ENCODE measurements at regions not wholly inside any gene's neighbourhood (a gene's known extent, or its start where the extent isn't known, plus 50 kb on each side); places are given as distances from the start of the nearest gene placed in this dataset.
"Not testable (repeated sequence)": the region's sequence is repeated elsewhere in the genome, so short reads cannot be mapped to it uniquely, and the experiment has no call there.

DNA sequence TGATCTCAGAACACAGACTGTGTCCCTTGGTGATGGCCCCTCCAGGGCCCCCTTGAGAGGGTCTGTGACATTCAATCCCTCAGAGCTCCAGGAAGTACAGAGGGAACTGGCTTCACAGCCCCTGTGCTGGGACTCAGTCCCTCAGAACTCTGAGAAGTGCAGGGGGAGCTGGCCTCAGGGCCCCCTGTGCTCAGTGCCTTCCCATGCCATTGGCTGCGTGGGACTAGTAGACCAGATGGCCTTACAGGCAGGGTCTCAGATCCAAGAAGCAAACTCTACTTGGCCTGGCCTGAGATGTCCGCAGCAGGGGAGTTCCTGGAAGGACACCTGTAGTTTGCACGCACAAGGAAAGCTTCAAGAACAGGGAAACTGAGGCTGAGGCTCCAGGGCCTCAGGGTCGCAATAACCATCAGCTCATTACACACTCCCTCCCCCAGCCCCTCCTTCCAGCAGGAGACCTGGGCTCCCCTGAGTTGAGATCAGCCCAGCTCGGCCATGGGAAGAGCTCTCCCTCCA is 138.4 kb downstream of the BRD1 start:
- H3K9me3 ChIP-seq (ENCODE audit: control insufficient read depth in 5 of 5, low read length in 5 of 5) = peaks cover 0 to 9% (median 4%) of the 10 kb centered on the region in 5 donors
- H3K27me3 ChIP-seq (ENCODE audit: control insufficient read depth in 5 of 5, insufficient read depth in 4 of 5, low read length in 5 of 5) = peaks cover 5 to 44% (median 36%) of the 10 kb centered on the region in 5 donors
- no peak overlapping the region for H3K27ac ChIP-seq (ENCODE audit: low read depth, low read length)
- no peak overlapping the region for H3K4me3 ChIP-seq (ENCODE audit: low read depth in 1 of 5, low read length in 5 of 5)
- H3K4me1 ChIP-seq (ENCODE audit: control insufficient read depth in 5 of 5, insufficient read depth in 5 of 5, low read length in 5 of 5) = no peaks in the 10 kb centered on the region
- no peaks in the 10 kb centered on the region for H3K36me3 ChIP-seq (ENCODE audit: control insufficient read depth in 5 of 5, insufficient read depth in 5 of 5, low read length in 5 of 5)
- H3K9ac ChIP-seq (ENCODE audit: low read length in 5 of 5) = no peak overlapping the region

DNA sequence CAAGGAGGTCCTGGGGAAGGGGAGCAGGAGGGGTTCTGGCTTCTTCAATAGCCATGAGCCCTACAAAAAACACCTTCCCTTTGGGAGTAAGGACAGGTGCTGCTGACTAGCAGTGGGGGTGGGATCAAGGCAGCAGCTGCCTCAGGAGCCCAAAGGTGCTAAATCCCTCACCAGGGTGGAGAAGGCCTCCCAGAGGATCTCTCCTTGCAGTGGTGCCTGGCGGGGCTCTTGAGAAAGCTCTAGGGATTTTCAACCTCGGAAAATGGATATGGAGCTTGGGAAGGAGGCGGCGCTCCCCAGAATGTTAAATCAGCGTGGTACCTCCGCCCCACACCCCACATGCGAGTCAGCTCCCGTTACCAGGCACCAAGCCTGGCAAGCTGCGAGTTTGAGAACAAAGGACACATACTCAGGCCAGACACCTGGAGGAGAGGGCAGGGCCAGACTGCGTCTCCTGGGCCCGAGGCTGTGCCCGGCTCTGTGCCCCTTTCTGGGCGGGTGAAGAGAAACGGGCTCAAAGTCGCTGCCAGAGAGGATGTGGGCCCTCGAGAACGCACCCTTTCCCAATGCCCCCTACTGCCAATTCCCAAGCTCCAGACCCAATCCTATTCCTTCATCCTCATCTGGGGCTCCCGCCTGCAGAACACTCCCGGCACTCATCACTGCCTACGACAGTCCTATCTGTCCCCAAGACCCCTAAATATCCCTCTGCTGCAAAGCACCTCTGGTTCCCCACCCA is 139.0 kb downstream of the BRD1 start:
- Histone ChIP-seq H3K9me3 (ENCODE audit: control insufficient read depth in 5 of 5, low read length in 5 of 5) (peaks cover 0 to 9% (median 4%) of the 10 kb centered on the region in 5 donors), H3K4me3 (ENCODE audit: low read depth in 1 of 5, low read length in 5 of 5) (no peak overlapping the region), H3K27ac (ENCODE audit: low read depth, low read length) (no peak overlapping the region), H3K4me1 (ENCODE audit: control insufficient read depth in 5 of 5, insufficient read depth in 5 of 5, low read length in 5 of 5) (no peaks in the 10 kb centered on the region), H3K9ac (ENCODE audit: low read length in 5 of 5) (no peak overlapping the region), H3K27me3 (ENCODE audit: control insufficient read depth in 5 of 5, insufficient read depth in 4 of 5, low read length in 5 of 5) (peaks cover 5 to 44% (median 36%) of the 10 kb centered on the region in 5 donors), H3K36me3 (ENCODE audit: control insufficient read depth in 5 of 5, insufficient read depth in 5 of 5, low read length in 5 of 5) (no peaks in the 10 kb centered on the region)

DNA sequence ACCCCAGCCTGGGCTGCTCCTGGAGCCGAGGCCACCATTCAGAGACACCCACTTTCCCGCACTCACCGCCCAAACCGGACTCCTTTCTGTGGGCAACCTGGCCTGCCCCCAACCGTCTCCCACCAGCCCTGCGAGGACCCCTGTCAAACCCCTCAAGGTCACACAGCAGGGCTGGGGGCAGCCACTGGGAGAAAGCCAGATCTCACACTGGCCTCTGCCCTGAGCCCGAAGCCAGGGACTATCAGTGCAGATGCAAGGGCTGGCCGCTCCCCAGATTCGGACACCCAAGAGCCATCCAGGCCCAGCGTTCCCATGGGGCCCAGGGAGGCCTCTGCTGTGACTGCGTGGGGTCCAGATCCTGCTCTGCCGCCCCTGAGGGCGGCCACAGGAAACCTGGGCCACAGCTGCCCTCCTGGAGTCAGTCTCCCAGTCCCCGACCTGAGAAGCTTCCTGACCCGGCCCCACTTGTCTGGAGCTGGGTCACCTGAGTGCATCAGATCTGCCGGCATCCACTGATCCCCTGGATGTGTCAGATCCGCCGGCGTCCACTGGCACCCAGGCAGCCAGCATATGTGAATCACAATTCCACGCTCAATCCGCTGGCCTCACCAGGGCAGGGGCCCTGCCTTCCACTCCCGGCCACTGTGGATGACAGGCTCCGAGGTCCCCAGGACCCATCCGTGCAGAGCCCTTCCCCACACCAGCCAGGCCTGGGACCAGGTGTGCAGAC is 139.7 kb downstream of the BRD1 start:
- Histone ChIP-seq H3K4me1 (ENCODE audit: control insufficient read depth in 5 of 5, insufficient read depth in 5 of 5, low read length in 5 of 5) (no peaks in the 10 kb centered on the region), H3K27me3 (ENCODE audit: control insufficient read depth in 5 of 5, insufficient read depth in 4 of 5, low read length in 5 of 5) (peaks cover 5 to 44% (median 31%) of the 10 kb centered on the region in 5 donors), H3K4me3 (ENCODE audit: low read depth in 1 of 5, low read length in 5 of 5) (no peak overlapping the region), H3K27ac (ENCODE audit: low read depth, low read length) (no peak overlapping the region), H3K36me3 (ENCODE audit: control insufficient read depth in 5 of 5, insufficient read depth in 5 of 5, low read length in 5 of 5) (no peaks in the 10 kb centered on the region), H3K9me3 (ENCODE audit: control insufficient read depth in 5 of 5, low read length in 5 of 5) (peaks cover 0 to 9% (median 7%) of the 10 kb centered on the region in 5 donors), H3K9ac (ENCODE audit: low read length in 5 of 5) (no peak overlapping the region)

DNA sequence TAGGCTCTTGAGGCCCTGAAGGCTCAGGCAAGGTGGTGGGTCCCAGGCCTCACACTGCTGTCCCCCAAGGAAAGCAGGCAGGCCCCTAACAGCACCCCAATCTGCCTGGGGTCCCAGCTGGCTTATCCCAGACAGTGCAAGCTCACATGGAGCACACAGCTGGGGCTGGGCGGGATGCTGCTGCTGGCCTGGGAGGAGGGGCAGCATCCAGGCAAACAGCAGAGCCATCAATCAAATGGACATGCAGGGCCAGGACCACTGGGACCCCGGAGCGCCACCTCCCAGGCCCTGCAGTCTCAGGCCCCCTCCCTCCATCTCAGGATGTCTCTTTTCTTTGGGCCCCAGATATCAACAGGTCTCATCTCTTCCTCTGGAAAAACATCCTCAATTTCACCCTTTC is 140.3 kb downstream of the BRD1 start:
- no peak overlapping the region for H3K4me3 ChIP-seq (ENCODE audit: low read depth in 1 of 5, low read length in 5 of 5)
- H3K9ac ChIP-seq (ENCODE audit: low read length in 5 of 5) = no peak overlapping the region
- H3K4me1 ChIP-seq (ENCODE audit: control insufficient read depth in 5 of 5, insufficient read depth in 5 of 5, low read length in 5 of 5) = no peaks in the 10 kb centered on the region
- H3K36me3 ChIP-seq (ENCODE audit: control insufficient read depth in 5 of 5, insufficient read depth in 5 of 5, low read length in 5 of 5) = no peaks in the 10 kb centered on the region
- H3K27ac ChIP-seq (ENCODE audit: low read depth, low read length) = no peak overlapping the region
- peaks cover 0 to 11% (median 6%) of the 10 kb centered on the region in 5 donors for H3K9me3 ChIP-seq (ENCODE audit: control insufficient read depth in 5 of 5, low read length in 5 of 5)
- peaks cover 5 to 44% (median 31%) of the 10 kb centered on the region in 5 donors for H3K27me3 ChIP-seq (ENCODE audit: control insufficient read depth in 5 of 5, insufficient read depth in 4 of 5, low read length in 5 of 5)

DNA sequence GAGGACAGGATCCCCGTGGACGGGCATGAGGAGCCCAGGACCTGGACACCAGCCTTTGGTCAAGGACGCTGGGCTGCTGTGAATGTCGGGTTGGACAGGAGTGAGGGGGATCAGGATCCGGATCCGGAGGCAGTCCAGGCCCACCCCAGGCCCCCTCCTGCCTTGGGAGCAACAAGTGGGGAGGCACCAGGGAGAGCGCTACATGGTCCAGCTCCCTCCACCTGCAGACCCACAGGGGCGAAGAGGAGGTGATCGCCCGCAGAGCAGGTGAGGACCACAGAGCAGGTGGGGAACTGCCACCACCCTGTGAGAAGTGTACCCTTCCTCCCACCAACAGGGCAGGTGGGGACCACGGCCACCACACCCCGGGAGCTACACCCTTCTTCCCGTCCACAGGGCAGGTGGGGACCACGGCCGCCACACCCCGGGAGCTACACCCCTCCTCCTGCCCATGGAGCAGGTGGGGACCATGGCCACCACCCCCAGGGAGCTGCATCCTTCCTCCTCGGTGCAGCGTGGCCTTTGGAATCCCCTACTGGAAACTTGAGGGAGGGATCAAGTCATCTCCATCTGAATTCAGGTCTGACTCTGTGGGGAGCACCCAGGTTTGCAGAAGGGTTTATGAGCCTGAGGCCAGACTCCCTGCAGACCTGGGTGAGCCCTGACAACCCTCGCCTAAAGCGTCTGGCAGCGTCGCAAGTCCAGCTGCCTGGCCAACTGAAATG is 141.0 kb downstream of the BRD1 start:
- Histone ChIP-seq H3K27me3 (ENCODE audit: control insufficient read depth in 5 of 5, insufficient read depth in 4 of 5, low read length in 5 of 5) (peaks cover 5 to 44% (median 31%) of the 10 kb centered on the region in 5 donors), H3K36me3 (ENCODE audit: control insufficient read depth in 5 of 5, insufficient read depth in 5 of 5, low read length in 5 of 5) (no peaks in the 10 kb centered on the region), H3K9ac (ENCODE audit: low read length in 5 of 5) (no peak overlapping the region), H3K27ac (ENCODE audit: low read depth, low read length) (no peak overlapping the region), H3K4me1 (ENCODE audit: control insufficient read depth in 5 of 5, insufficient read depth in 5 of 5, low read length in 5 of 5) (no peaks in the 10 kb centered on the region), H3K4me3 (ENCODE audit: low read depth in 1 of 5, low read length in 5 of 5) (no peak overlapping the region), H3K9me3 (ENCODE audit: control insufficient read depth in 5 of 5, low read length in 5 of 5) (peaks cover 0 to 10% (median 4%) of the 10 kb centered on the region in 5 donors)

DNA sequence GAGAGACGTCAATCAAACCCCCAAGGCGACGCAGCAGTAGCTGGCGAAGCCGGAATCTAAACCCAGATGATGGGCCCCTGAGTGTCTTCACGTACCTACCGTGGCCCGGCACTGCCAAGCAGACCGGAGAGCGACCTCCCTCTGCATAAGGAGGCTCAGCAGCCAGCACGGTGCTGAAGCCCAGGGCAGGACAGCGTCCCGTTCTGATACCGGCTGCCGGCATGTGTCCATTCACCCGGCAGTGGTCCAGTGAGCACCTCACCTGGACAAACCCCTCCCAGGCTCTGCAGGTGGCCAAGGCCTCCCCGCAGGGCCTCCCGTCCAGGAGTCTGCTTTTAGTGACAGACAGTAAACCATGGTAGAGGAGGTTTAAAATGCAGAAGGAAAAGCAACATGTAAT is 142.0 kb downstream of the BRD1 start:
- no peaks in the 10 kb centered on the region for H3K4me1 ChIP-seq (ENCODE audit: control insufficient read depth in 5 of 5, insufficient read depth in 5 of 5, low read length in 5 of 5)
- H3K9me3 ChIP-seq (ENCODE audit: control insufficient read depth in 5 of 5, low read length in 5 of 5) = peaks cover 0 to 7% (median 0%) of the 10 kb centered on the region in 5 donors
- peaks cover 5 to 44% (median 31%) of the 10 kb centered on the region in 5 donors for H3K27me3 ChIP-seq (ENCODE audit: control insufficient read depth in 5 of 5, insufficient read depth in 4 of 5, low read length in 5 of 5)
- no peak overlapping the region for H3K9ac ChIP-seq (ENCODE audit: low read length in 5 of 5)
- no peak overlapping the region for H3K4me3 ChIP-seq (ENCODE audit: low read depth in 1 of 5, low read length in 5 of 5)
- H3K27ac ChIP-seq (ENCODE audit: low read depth, low read length) = no peak overlapping the region
- no peaks in the 10 kb centered on the region for H3K36me3 ChIP-seq (ENCODE audit: control insufficient read depth in 5 of 5, insufficient read depth in 5 of 5, low read length in 5 of 5)

DNA sequence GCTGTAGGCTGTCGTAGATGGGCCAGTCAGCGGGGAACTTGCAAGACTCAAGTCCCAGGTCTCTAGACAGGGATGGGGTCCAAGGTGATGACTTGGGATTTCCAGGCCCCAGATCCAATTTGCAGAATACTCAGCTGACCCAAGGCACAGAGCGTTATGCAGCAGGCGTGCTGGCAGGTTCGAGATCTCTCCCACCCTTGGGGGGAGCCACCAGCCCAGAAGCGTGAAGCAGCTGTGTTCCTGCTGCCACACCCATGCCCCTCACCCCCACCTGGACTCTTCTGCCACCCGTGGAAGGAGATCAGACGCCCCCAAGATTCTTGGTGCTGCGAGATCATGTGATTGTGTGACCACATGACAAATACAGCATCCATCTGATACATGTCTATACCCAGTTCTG is 142.6 kb downstream of the BRD1 start:
- Histone ChIP-seq H3K9ac (ENCODE audit: low read length in 5 of 5) (no peak overlapping the region), H3K27ac (ENCODE audit: low read depth, low read length) (no peak overlapping the region), H3K4me3 (ENCODE audit: low read depth in 1 of 5, low read length in 5 of 5) (no peak overlapping the region), H3K36me3 (ENCODE audit: control insufficient read depth in 5 of 5, insufficient read depth in 5 of 5, low read length in 5 of 5) (no peaks in the 10 kb centered on the region), H3K9me3 (ENCODE audit: control insufficient read depth in 5 of 5, low read length in 5 of 5) (peaks cover 0 to 7% (median 0%) of the 10 kb centered on the region in 5 donors), H3K4me1 (ENCODE audit: control insufficient read depth in 5 of 5, insufficient read depth in 5 of 5, low read length in 5 of 5) (no peaks in the 10 kb centered on the region), H3K27me3 (ENCODE audit: control insufficient read depth in 5 of 5, insufficient read depth in 4 of 5, low read length in 5 of 5) (peaks cover 5 to 39% (median 31%) of the 10 kb centered on the region in 5 donors)

DNA sequence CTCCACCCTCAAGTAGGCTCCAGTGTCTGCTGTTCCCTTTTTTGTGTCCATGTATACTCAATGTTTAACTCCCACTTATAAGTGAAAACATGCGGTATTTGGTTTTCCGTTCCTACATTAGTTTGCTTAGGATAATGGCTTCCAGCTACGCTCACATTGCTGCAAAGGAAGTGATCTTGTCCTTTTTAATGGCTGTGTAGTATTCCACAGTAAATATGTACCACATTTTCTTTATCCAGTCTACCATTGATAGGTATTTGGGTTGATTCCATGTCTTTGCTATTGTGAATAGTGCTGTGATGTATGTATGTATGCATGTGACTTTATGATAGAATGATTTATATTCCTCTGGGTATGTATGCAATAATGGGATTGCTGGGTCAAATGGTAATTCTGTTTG is 144.6 kb downstream of the BRD1 start:
- no peaks in the 10 kb centered on the region for H3K36me3 ChIP-seq (ENCODE audit: control insufficient read depth in 5 of 5, insufficient read depth in 5 of 5, low read length in 5 of 5)
- peaks cover under 1 to 32% (median 19%) of the 10 kb centered on the region in 5 donors for H3K27me3 ChIP-seq (ENCODE audit: control insufficient read depth in 5 of 5, insufficient read depth in 4 of 5, low read length in 5 of 5)

DNA sequence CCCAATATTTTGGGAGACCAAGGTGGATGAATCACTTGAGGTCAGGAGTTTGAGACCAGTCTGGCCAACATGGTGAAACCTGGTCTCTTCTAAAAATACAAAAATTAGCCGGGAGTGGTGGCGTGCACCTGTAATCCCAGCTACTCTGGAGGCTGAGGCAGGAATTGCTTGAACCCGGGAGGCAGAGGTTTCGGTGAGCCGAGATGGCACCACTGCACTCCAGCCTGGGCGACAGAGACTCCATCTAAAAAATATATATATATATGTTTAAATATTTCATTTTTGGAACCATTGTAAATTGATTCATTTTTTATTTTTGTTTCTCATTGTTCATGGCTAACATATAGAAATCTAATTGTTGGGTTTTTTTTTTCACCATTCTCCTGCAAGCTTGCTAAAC is 146.9 kb downstream of the BRD1 start:
- H3K27ac ChIP-seq (ENCODE audit: low read depth, low read length); H3K9me3 ChIP-seq (ENCODE audit: control insufficient read depth in 5 of 5, low read length in 5 of 5); H3K9ac ChIP-seq (ENCODE audit: low read length in 5 of 5); H3K4me3 ChIP-seq (ENCODE audit: low read depth in 1 of 5, low read length in 5 of 5); H3K4me1 ChIP-seq (ENCODE audit: control insufficient read depth in 5 of 5, insufficient read depth in 5 of 5, low read length in 5 of 5); H3K36me3 ChIP-seq (ENCODE audit: control insufficient read depth in 5 of 5, insufficient read depth in 5 of 5, low read length in 5 of 5): not testable (repeated sequence)
- H3K27me3 ChIP-seq (ENCODE audit: control insufficient read depth in 5 of 5, insufficient read depth in 4 of 5, low read length in 5 of 5) = peaks cover 0 to 25% (median 12%) of the 10 kb centered on the region in 5 donors

More for the DNA sequence above, 144.6 kb downstream of the BRD1 start:
- Histone ChIP-seq H3K4me3 (ENCODE audit: low read depth in 1 of 5, low read length in 5 of 5) (no peak overlapping the region), H3K4me1 (ENCODE audit: control insufficient read depth in 5 of 5, insufficient read depth in 5 of 5, low read length in 5 of 5) (no peaks in the 10 kb centered on the region), H3K27ac (ENCODE audit: low read depth, low read length) (no peak overlapping the region), H3K9me3 (ENCODE audit: control insufficient read depth in 5 of 5, low read length in 5 of 5) (peaks cover 0 to 7% (median 0%) of the 10 kb centered on the region in 5 donors), H3K9ac (ENCODE audit: low read length in 5 of 5) (no peak overlapping the region)
